HCT116 (cell line): ENCODE measurements at regions not wholly inside any gene's neighbourhood (a gene's known extent, or its start where the extent isn't known, plus 50 kb on each side); places are given as distances from the start of the nearest gene placed in this dataset.

Experiments used
- ATAC-seq: fragments of 200-7000 bp; cut with Tn5 transposase; 2 replicates; pipeline ENCODE4 v1.9.1; 2020; ENCODE audit warnings: mild to moderate bottlenecking, moderate library complexity
- BruUV-seq: library from RNA; stranded (reverse); fragments of 400-500 nt; replicated peaks from 2 replicates; lab custom pipeline; 2021; lab: Mats Ljungman, UMichigan
- CTCF ChIA-PET: fragments of 300-600 bp; sonication (Branson Sonifier 250); formaldehyde crosslinking; loops from one replicate; lab custom pipeline; 2021; ENCODE audit warnings: antibody characterized with exemption; lab: Charles Lee
- POLR2A ChIA-PET: fragments of 300-600, 350-600 bp; sonication (Branson Sonifier 250); formaldehyde crosslinking; loops from one replicate; lab custom pipeline; 2021; ENCODE audit warnings: antibody characterized with exemption; lab: Charles Lee
- RAD21 ChIA-PET, 2 experiments: fragments of 300-600 bp; sonication (Branson Sonifier 250); formaldehyde crosslinking; loops; one replicate each; lab custom pipeline; 2023; ENCODE audit warnings: low total read pairs in 2 of 2; ENCODE audit not compliant: uncharacterized antibody in 2 of 2, unreplicated experiment in 2 of 2, low non-redundant PET in 1 of 2; lab: Charles Lee
- DNase-seq: peaks from one replicate; pipeline ENCODE4 v3.0.0-alpha.2; 2010; ENCODE audit warnings: low read depth, low spot score
- H2AFZ ChIP-seq: fragments of 200-600 bp; shearing (Covaris generic), sonication (generic); 2 replicates; pipeline ENCODE4 v1.6.1; 2017; ENCODE audit warnings: low read depth, mixed run types, mixed read lengths, antibody characterized with exemption, low read length; ENCODE audit not compliant: poor library complexity, severe bottlenecking
- H3K27ac ChIP-seq: 2 replicates; pipeline ENCODE4 v1.5.1; 2012; ENCODE audit warnings: low read depth, low read length
- H3K27me3 ChIP-seq: fragments of 200-600 bp; sonication (generic); 2 replicates; pipeline ENCODE4 v1.6.1; 2016; ENCODE audit warnings: mixed run types, low read length, mixed read lengths; ENCODE audit not compliant: insufficient read depth
- H3K36me3 ChIP-seq, 2 experiments: fragments of 200-500 bp in 1 of 2; fragments of 200-600 bp in 1 of 2; sonication (Bioruptor generic) in 1 of 2; sonication (generic) in 1 of 2; 2 replicates each; pipeline versions ENCODE4 v1.5.1 to v1.6.1; 2014 to 2016; ENCODE audit warnings: low read length in 2 of 2, inconsistent platforms in 1 of 2, mixed read lengths in 1 of 2, mixed run types in 1 of 2; ENCODE audit not compliant: insufficient read depth in 2 of 2, control insufficient read depth in 1 of 2
- H3K4me1 ChIP-seq, 2 experiments: fragments of 200-600 bp in 1 of 2; sonication (generic) in 1 of 2; 2 replicates each; pipeline versions ENCODE4 v1.5.1 to v1.6.1; 2012 to 2017; ENCODE audit warnings: low read length in 2 of 2, inconsistent platforms in 1 of 2, mild to moderate bottlenecking in 1 of 2, mixed read lengths in 1 of 2, mixed run types in 1 of 2, moderate library complexity in 1 of 2; ENCODE audit not compliant: insufficient read depth in 2 of 2, control insufficient read depth in 1 of 2
- H3K4me2 ChIP-seq: fragments of 200-600 bp; sonication (generic); 2 replicates; pipeline ENCODE4 v1.6.1; 2017; ENCODE audit warnings: mixed run types, low read length, mixed read lengths
- H3K4me3 ChIP-seq, 2 experiments: fragments of 200-600 bp in 1 of 2; sonication (generic) in 1 of 2; replicated peaks in 1 of 2; 2 replicates each; pipeline ENCODE4 v1.5.1; 2011 to 2016; ENCODE audit warnings: low read length in 2 of 2, control low read depth in 1 of 2, low read depth in 1 of 2, mild to moderate bottlenecking in 1 of 2, mixed read lengths in 1 of 2, mixed run types in 1 of 2
- H3K79me2 ChIP-seq: fragments of 200-600 bp; sonication (generic); 2 replicates; pipeline ENCODE4 v1.6.1; 2017; ENCODE audit warnings: mild to moderate bottlenecking, mixed run types, low read length, moderate library complexity, mixed read lengths; ENCODE audit not compliant: insufficient read depth
- H3K9ac ChIP-seq: fragments of 200-600 bp; sonication (generic); 2 replicates; pipeline ENCODE4 v1.6.1; 2016; ENCODE audit warnings: low read length, mixed read lengths
- H3K9me2 ChIP-seq: fragments of 200-600 bp; sonication (generic), shearing (Covaris generic); 2 replicates; pipeline ENCODE4 v1.6.1; 2017; ENCODE audit warnings: mixed run types, mild to moderate bottlenecking, moderate library complexity; ENCODE audit not compliant: insufficient read depth
- H3K9me3 ChIP-seq, 2 experiments: fragments of 200-500 bp in 1 of 2; fragments of 200-600 bp in 1 of 2; sonication (Bioruptor generic) in 1 of 2; sonication (generic) in 1 of 2; 2 replicates each; pipeline ENCODE4 v1.6.1; 2014 to 2017; ENCODE audit warnings: low read length in 2 of 2, mixed read lengths in 2 of 2, inconsistent platforms in 1 of 2, low read depth in 1 of 2, mild to moderate bottlenecking in 1 of 2, mixed run types in 1 of 2, moderate library complexity in 1 of 2; ENCODE audit not compliant: control insufficient read depth in 1 of 2, insufficient read depth in 1 of 2
- H4K20me1 ChIP-seq: fragments of 200-600 bp; sonication (generic), shearing (Covaris generic); 2 replicates; pipeline ENCODE4 v1.6.1; 2017; ENCODE audit warnings: mixed run types, mild to moderate bottlenecking, moderate library complexity; ENCODE audit not compliant: insufficient read depth
- CEBPB ChIP-seq: IDR thresholded peaks from 2 replicates; pipeline ENCODE4 v1.6.1; 2012; ENCODE audit warnings: low read depth
- EGR1 ChIP-seq: IDR thresholded peaks from 2 replicates; pipeline ENCODE4 v1.6.1; 2012; ENCODE audit warnings: low read depth
- EZH2 ChIP-seq: fragments of 200-600 bp; sonication (generic); IDR thresholded peaks from 2 replicates; pipeline ENCODE4 v1.6.1; 2017; ENCODE audit warnings: antibody characterized with exemption, mixed run types
- EZH2phosphoT487 ChIP-seq: fragments of 200-600 bp; IDR thresholded peaks from 2 replicates; pipeline ENCODE4 v1.6.1; 2018; ENCODE audit warnings: antibody characterized with exemption, borderline replicate concordance
- JUND ChIP-seq: IDR thresholded peaks from 2 replicates; pipeline ENCODE4 v1.6.1; 2012
- POLR2A ChIP-seq: IDR thresholded peaks from 2 replicates; pipeline ENCODE4 v1.7.0; 2011; ENCODE audit warnings: borderline replicate concordance; ENCODE audit not compliant: insufficient read depth, insufficient read length; ENCODE audit errors: extremely low read depth
- POLR2AphosphoS5 ChIP-seq: IDR thresholded peaks from 2 replicates; pipeline ENCODE4 v1.6.1; 2011; ENCODE audit warnings: mild to moderate bottlenecking, low read depth, low read length, moderate library complexity
- SRF ChIP-seq: IDR thresholded peaks from 2 replicates; pipeline ENCODE4 v1.6.1; 2012; ENCODE audit warnings: low read depth
- YY1 ChIP-seq: IDR thresholded peaks from 2 replicates; pipeline ENCODE4 v1.6.1; 2011; ENCODE audit warnings: low read length, low read depth, moderate library complexity, mild to moderate bottlenecking; ENCODE audit not compliant: insufficient replicate concordance; ENCODE audit errors: extremely low read depth
- ZFX ChIP-seq: fragments of 450-650 bp; IDR thresholded peaks from 2 replicates; pipeline ENCODE4 v1.6.1; 2017
- ZNF274 ChIP-seq: fragments of 200-500 bp; sonication (Bioruptor generic); IDR thresholded peaks from 2 replicates; pipeline ENCODE4 v1.6.1; 2014; ENCODE audit warnings: mild to moderate bottlenecking, low read depth, low read length, inconsistent platforms
- intact Hi-C: fragments of 100-400 bp; cut with micrococcal nuclease; formaldehyde crosslinking; loops from 2 replicates; pipeline ENCODE4 v1.10.0; 2022
- TF ChIP-seq, protein P1 (sequence below): IDR thresholded peaks from 2 replicates; pipeline ENCODE4 v1.6.1; 2011; ENCODE audit warnings: mild to moderate bottlenecking, low read length, moderate library complexity; ENCODE audit not compliant: insufficient replicate concordance; ENCODE audit errors: extremely low read depth
- TF ChIP-seq, protein P2 (sequence below): IDR thresholded peaks from 2 replicates; pipeline ENCODE4 v1.6.1; 2012
- TF ChIP-seq, protein P3 (sequence below): IDR thresholded peaks from 2 replicates; pipeline ENCODE4 v1.6.1; 2012; ENCODE audit warnings: low read depth

DNA sequence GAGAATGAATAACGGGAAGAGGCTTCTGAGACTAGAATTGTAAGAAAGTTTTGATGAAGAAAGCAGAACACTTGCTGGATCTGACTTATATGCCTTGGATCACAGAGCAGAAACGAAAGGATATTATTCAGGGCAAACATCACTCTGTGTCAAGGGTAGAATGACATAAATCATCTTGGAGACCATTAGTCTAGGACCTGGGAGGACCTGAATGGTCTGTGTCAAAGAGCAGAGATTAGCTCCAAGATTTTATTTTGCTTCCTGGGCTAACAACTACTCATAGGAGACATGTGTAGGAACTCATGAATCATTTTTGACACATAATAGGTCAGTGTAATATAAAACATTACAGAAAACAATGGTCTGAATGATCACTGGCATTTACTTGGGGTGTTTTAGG is 417.9 kb downstream of the SLCO4C1 start:
- no peak for TF ChIP-seq EZH2
- no peak for TF ChIP-seq JUND
- no peak for TF ChIP-seq EZH2phosphoT487
- TF ChIP-seq, protein P1, sequence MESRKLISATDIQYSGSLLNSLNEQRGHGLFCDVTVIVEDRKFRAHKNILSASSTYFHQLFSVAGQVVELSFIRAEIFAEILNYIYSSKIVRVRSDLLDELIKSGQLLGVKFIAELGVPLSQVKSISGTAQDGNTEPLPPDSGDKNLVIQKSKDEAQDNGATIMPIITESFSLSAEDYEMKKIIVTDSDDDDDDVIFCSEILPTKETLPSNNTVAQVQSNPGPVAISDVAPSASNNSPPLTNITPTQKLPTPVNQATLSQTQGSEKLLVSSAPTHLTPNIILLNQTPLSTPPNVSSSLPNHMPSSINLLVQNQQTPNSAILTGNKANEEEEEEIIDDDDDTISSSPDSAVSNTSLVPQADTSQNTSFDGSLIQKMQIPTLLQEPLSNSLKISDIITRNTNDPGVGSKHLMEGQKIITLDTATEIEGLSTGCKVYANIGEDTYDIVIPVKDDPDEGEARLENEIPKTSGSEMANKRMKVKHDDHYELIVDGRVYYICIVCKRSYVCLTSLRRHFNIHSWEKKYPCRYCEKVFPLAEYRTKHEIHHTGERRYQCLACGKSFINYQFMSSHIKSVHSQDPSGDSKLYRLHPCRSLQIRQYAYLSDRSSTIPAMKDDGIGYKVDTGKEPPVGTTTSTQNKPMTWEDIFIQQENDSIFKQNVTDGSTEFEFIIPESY, result no peak
- TF ChIP-seq ZNF274, result no peak
- TF ChIP-seq, protein P2, sequence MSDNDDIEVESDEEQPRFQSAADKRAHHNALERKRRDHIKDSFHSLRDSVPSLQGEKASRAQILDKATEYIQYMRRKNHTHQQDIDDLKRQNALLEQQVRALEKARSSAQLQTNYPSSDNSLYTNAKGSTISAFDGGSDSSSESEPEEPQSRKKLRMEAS, result no peak
- TF ChIP-seq EGR1, result no peak
- no peak for TF ChIP-seq CEBPB
- TF ChIP-seq POLR2A, result no peak
- no peak for TF ChIP-seq YY1
- TF ChIP-seq SRF, result no peak
- TF ChIP-seq, protein P3, sequence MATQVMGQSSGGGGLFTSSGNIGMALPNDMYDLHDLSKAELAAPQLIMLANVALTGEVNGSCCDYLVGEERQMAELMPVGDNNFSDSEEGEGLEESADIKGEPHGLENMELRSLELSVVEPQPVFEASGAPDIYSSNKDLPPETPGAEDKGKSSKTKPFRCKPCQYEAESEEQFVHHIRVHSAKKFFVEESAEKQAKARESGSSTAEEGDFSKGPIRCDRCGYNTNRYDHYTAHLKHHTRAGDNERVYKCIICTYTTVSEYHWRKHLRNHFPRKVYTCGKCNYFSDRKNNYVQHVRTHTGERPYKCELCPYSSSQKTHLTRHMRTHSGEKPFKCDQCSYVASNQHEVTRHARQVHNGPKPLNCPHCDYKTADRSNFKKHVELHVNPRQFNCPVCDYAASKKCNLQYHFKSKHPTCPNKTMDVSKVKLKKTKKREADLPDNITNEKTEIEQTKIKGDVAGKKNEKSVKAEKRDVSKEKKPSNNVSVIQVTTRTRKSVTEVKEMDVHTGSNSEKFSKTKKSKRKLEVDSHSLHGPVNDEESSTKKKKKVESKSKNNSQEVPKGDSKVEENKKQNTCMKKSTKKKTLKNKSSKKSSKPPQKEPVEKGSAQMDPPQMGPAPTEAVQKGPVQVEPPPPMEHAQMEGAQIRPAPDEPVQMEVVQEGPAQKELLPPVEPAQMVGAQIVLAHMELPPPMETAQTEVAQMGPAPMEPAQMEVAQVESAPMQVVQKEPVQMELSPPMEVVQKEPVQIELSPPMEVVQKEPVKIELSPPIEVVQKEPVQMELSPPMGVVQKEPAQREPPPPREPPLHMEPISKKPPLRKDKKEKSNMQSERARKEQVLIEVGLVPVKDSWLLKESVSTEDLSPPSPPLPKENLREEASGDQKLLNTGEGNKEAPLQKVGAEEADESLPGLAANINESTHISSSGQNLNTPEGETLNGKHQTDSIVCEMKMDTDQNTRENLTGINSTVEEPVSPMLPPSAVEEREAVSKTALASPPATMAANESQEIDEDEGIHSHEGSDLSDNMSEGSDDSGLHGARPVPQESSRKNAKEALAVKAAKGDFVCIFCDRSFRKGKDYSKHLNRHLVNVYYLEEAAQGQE, result no peak
- TF ChIP-seq ZFX, result no peak
- no peak for TF ChIP-seq POLR2AphosphoS5
- RAD21 ChIA-PET, result no interaction called here
- no peaks in the 10 kb centered on the region for H3K79me2 ChIP-seq
- H2AFZ ChIP-seq, result no peak overlapping the region
- no peak overlapping the region for H3K4me3 ChIP-seq
- H3K9me3 ChIP-seq, result no peaks in the 10 kb centered on the region
- no peak overlapping the region for H3K4me2 ChIP-seq
- no TSS peak for BruUV-seq
- H3K9me2 ChIP-seq, result no peaks in the 10 kb centered on the region
- ATAC-seq, result no peak
- H4K20me1 ChIP-seq, result no peaks in the 10 kb centered on the region
- no peaks in the 10 kb centered on the region for H3K4me1 ChIP-seq
- POLR2A ChIA-PET, result no interaction called here
- CTCF ChIA-PET, result no interaction called here
- H3K36me3 ChIP-seq, result no peaks in the 10 kb centered on the region
- H3K27ac ChIP-seq, result no peak overlapping the region
- H3K9ac ChIP-seq, result no peak overlapping the region
- intact Hi-C loops, result no loop called here
- no peaks in the 10 kb centered on the region for H3K27me3 ChIP-seq
- DNase-seq, result no peak
